Vagina (tissue), 2 donors: ENCODE measurements at regions not wholly inside any gene's neighbourhood (a gene's known extent, or its start where the extent isn't known, plus 50 kb on each side); places are given as distances from the start of the nearest gene placed in this dataset.

ENCODE experiments used
- CTCF ChIP-seq, 3 experiments: fragments of 450-650 bp in 2 of 3; fragments of 200-600 bp in 1 of 3; sonication (generic) in 1 of 3; IDR thresholded peaks; one replicate each; pipeline ENCODE4 v1.5.1; 2017 to 2019; ENCODE audit warnings: antibody characterized with exemption in 3 of 3, mild to moderate bottlenecking in 2 of 3, moderate library complexity in 2 of 3
- POLR2A ChIP-seq, 2 donors: fragments of 450-650 bp; IDR thresholded peaks; one replicate each; pipeline ENCODE4 v1.6.1; 2017; ENCODE audit warnings: antibody characterized with exemption in 2 of 2, mild to moderate bottlenecking in 2 of 2, moderate library complexity in 2 of 2

GRCh38 chr3:181628384-181628783 lies 83.3 kb upstream of the SOX2 start:
- TF ChIP-seq CTCF (IDR thresholded peaks at IDR 0.05), result no peak
- no peak for TF ChIP-seq POLR2A (IDR thresholded peaks at IDR 0.05)
